KMS-11 (cell line): ENCODE measurements at regions not wholly inside any gene's neighbourhood (a gene's known extent, or its start where the extent isn't known, plus 50 kb on each side); places are given as distances from the start of the nearest gene placed in this dataset.

Experiments used
- H2AFZ ChIP-seq: fragments of 200-600 bp; sonication (generic); 2 replicates; pipeline ENCODE4 v1.6.1; 2016; ENCODE audit warnings: antibody characterized with exemption, mixed run types, low read depth
- H3K27ac ChIP-seq: fragments of 200-600 bp; sonication (generic); 2 replicates; pipeline ENCODE4 v1.6.1; 2016; ENCODE audit warnings: mild to moderate bottlenecking, mixed run types
- H3K27me3 ChIP-seq: fragments of 200-600 bp; sonication (generic); 2 replicates; pipeline ENCODE4 v1.6.1; 2017; ENCODE audit warnings: mild to moderate bottlenecking, low read depth, mixed run types, moderate library complexity; ENCODE audit not compliant: insufficient read depth
- H3K36me3 ChIP-seq: fragments of 200-600 bp; sonication (generic); 2 replicates; pipeline ENCODE4 v1.6.1; 2017; ENCODE audit warnings: mild to moderate bottlenecking, mixed run types; ENCODE audit not compliant: insufficient read depth
- H3K4me1 ChIP-seq: fragments of 200-600 bp; sonication (generic); 2 replicates; pipeline ENCODE4 v1.6.1; 2016; ENCODE audit warnings: mild to moderate bottlenecking, low read depth, mixed run types; ENCODE audit not compliant: poor library complexity, severe bottlenecking
- H3K4me2 ChIP-seq: fragments of 200-600 bp; sonication (generic); 2 replicates; pipeline ENCODE4 v1.7.0; 2016; ENCODE audit warnings: mild to moderate bottlenecking, mixed run types
- H3K4me3 ChIP-seq: fragments of 200-600 bp; sonication (generic); IDR thresholded peaks from 2 replicates; pipeline ENCODE4 v1.6.1; 2017; ENCODE audit warnings: low read depth, low read length, mixed read lengths; ENCODE audit not compliant: insufficient read depth
- H3K79me2 ChIP-seq: fragments of 200-600 bp; sonication (generic); 2 replicates; pipeline ENCODE4 v1.6.1; 2016; ENCODE audit warnings: low read depth, mixed run types; ENCODE audit not compliant: insufficient read depth
- H3K9ac ChIP-seq: fragments of 200-600 bp; sonication (generic); 2 replicates; pipeline ENCODE4 v1.6.1; 2016; ENCODE audit warnings: mild to moderate bottlenecking, mixed run types
- H4K20me1 ChIP-seq: fragments of 200-600 bp; sonication (generic); 2 replicates; pipeline ENCODE4 v1.6.1; 2016; ENCODE audit warnings: mild to moderate bottlenecking, mixed run types; ENCODE audit not compliant: insufficient read depth
- TF ChIP-seq, protein P1 (sequence below): fragments of 200-600 bp; sonication (generic); conservative IDR thresholded peaks from 2 replicates; pipeline ENCODE4 v1.6.1; 2017; ENCODE audit warnings: low read depth, mild to moderate bottlenecking, antibody characterized with exemption, low read length, moderate library complexity, mixed read lengths

GRCh38 chr10:6351495-6351894 lies 148.8 kb downstream of the PFKFB3 start:
- Histone ChIP-seq H3K27ac (no peak overlapping the region), H3K4me3 (no peak overlapping the region), H4K20me1 (no peaks in the 10 kb centered on the region), H3K36me3 (no peaks in the 10 kb centered on the region), H3K4me2 (no peak overlapping the region), H3K4me1 (peaks cover 40% of the 10 kb centered on the region), H2AFZ (no peak overlapping the region), H3K27me3 (no peaks in the 10 kb centered on the region), H3K9ac (no peak overlapping the region), H3K79me2 (no peaks in the 10 kb centered on the region)
- TF ChIP-seq, protein P1, sequence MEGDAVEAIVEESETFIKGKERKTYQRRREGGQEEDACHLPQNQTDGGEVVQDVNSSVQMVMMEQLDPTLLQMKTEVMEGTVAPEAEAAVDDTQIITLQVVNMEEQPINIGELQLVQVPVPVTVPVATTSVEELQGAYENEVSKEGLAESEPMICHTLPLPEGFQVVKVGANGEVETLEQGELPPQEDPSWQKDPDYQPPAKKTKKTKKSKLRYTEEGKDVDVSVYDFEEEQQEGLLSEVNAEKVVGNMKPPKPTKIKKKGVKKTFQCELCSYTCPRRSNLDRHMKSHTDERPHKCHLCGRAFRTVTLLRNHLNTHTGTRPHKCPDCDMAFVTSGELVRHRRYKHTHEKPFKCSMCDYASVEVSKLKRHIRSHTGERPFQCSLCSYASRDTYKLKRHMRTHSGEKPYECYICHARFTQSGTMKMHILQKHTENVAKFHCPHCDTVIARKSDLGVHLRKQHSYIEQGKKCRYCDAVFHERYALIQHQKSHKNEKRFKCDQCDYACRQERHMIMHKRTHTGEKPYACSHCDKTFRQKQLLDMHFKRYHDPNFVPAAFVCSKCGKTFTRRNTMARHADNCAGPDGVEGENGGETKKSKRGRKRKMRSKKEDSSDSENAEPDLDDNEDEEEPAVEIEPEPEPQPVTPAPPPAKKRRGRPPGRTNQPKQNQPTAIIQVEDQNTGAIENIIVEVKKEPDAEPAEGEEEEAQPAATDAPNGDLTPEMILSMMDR = no peak

DNA sequence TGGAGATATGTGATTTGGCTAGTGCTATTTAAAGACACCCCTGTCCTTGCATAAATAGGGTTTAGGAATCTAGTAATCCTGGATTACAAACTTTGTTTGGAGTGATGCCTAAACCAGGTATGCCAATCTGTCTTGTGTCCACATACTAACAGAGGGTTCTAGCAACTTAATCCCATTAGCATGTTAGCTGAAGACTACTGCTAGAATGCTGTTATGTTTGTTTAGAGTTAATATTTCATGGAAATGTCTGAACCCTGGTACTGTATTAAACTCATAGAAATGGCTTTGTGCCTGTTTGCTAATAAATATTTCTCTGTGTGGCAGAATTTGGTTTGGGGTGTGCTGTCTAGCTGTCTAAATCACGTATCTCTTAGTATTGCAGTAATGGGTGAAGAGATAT lies 150.8 kb downstream of the PFKFB3 start:
- Histone ChIP-seq H3K27ac (no peak overlapping the region), H3K4me2 (no peak overlapping the region)

DNA sequence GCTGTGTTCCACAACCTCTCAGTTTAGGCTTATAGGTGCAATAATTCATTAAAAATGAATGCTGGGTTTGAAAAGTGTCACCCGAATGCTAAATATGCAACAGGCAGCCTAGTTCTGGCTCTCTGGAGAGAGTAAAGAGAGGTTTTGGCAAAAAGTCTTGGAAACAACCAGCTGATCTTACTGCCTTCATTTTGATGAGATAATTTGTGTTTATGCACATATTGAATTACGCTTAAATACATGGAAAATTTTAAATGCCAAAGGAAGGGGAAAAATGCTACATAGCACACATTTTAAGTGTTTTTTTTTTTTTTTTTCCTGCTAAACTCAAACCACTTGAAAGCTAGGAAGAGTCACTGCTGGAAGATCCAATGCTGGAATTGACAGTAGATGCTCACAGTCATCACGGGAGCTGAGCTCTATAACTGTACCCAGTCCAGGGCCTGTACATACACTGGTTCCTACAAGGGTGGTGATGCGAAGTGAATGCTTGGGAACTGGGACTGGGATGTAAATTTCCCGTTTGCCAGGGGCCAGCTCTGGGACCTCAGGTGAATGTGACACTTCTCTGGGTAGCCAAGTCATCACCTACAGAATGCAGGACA lies 151.5 kb downstream of the PFKFB3 start:
- no peaks in the 10 kb centered on the region for H3K27me3 ChIP-seq
- H2AFZ ChIP-seq = no peak overlapping the region
- H3K4me3 ChIP-seq = no peak overlapping the region
- H3K9ac ChIP-seq = no peak overlapping the region
- H3K4me1 ChIP-seq = peaks cover 16% of the 10 kb centered on the region
- no peak overlapping the region for H3K27ac ChIP-seq
- H4K20me1 ChIP-seq = no peaks in the 10 kb centered on the region
- H3K79me2 ChIP-seq = no peaks in the 10 kb centered on the region
- H3K36me3 ChIP-seq = no peaks in the 10 kb centered on the region
- no peak overlapping the region for H3K4me2 ChIP-seq
- TF ChIP-seq, protein P1 = no peak

More for the DNA sequence above, 150.8 kb downstream of the PFKFB3 start:
- no peak overlapping the region for H3K9ac ChIP-seq
- H3K27me3 ChIP-seq = no peaks in the 10 kb centered on the region
- H3K79me2 ChIP-seq = no peaks in the 10 kb centered on the region
- no peak overlapping the region for H3K4me3 ChIP-seq
- no peaks in the 10 kb centered on the region for H4K20me1 ChIP-seq
- H3K4me1 ChIP-seq = peaks cover 23% of the 10 kb centered on the region
- H2AFZ ChIP-seq = no peak overlapping the region
- TF ChIP-seq, protein P1 = no peak
- no peaks in the 10 kb centered on the region for H3K36me3 ChIP-seq

DNA sequence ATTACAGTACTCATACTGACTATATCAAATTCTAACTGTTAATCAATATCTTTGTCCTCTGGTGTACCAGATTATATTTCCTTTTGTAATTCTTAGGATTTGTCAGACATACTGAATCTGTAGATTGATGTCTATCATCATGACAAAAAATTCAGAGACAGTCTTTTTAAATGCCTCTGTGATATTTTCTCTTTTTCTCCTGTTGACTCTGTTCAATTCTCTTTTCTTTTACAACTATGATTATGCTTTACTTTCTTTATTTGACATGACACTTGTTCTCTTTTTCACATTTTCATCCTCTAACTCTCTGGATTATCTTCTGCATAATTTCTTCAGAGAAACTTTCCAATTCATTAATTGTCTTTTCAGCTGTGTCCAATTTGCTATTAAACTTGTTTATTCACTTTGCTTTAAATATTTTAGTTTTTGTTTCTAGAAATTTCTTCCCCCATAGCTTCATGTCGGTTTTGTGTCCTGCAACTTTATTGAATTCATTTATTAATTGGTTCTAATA lies 153.6 kb downstream of the PFKFB3 start:
- H3K4me1 ChIP-seq = peaks cover 6% of the 10 kb centered on the region
- no peaks in the 10 kb centered on the region for H3K27me3 ChIP-seq
- H3K36me3 ChIP-seq = no peaks in the 10 kb centered on the region
- H3K27ac ChIP-seq = no peak overlapping the region
- no peaks in the 10 kb centered on the region for H3K79me2 ChIP-seq
- no peak overlapping the region for H2AFZ ChIP-seq
- H3K4me2 ChIP-seq = no peak overlapping the region
- no peaks in the 10 kb centered on the region for H4K20me1 ChIP-seq
- TF ChIP-seq, protein P1 = no peak
- no peak overlapping the region for H3K9ac ChIP-seq
- H3K4me3 ChIP-seq = no peak overlapping the region
